HG03378 (cell line): ENCODE measurements at regions not wholly inside any gene's neighbourhood (a gene's known extent, or its start where the extent isn't known, plus 50 kb on each side); places are given as distances from the start of the nearest gene placed in this dataset.
"Not testable (repeated sequence)": the region's sequence is repeated elsewhere in the genome, so short reads cannot be mapped to it uniquely, and the experiment has no call there.

Experiments used
- ATAC-seq: cut with Tn5 transposase; IDR thresholded peaks from one replicate; pipeline ENCODE4 v1.9.1; 2021; ENCODE audit warnings: mild to moderate bottlenecking, moderate library complexity; ENCODE audit not compliant: unreplicated experiment

GRCh38 chrX:40253771-40254170 lies 156.0 kb upstream of the BCOR start:
- no peak for ATAC-seq

DNA sequence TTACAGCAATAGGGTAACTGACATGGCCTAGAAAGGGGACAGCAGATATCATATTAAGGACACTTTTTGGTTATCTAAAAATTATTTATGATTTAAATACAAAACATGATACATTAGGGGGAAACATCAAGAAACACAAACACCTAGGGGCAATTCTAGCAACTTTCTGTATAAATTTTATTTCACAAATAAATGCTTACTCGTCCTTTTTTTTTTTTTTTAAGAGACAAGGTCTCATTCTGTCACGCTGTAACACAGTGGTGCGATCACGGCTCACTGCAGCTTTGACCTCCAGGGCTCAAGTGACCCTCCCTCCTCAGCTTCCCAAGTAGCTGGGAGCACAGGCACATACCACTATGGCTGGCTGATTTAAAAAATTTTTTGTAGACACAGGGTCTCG lies 151.8 kb upstream of the BCOR start:
- ATAC-seq: no peak

DNA sequence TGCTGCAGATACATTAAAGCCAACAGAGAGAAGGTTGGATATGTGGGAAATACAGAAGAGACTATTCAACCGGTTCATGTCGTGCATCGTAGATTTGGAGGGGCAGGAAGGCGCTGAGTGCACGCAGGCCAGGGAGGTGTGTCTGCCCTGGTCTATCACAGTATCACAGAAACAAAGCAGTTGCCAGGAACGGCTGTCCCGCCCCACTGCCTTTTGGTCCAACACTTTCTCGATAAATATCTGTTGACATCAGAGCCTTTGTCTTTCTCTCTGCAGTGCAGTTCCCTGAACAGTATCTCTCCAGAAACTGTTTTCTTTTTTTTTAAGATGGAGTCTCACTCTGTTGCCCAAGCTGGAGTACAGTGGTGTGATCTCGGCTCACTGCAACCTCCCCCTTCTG lies 151.1 kb upstream of the BCOR start:
- ATAC-seq: no peak

- no peak for ATAC-seq
These were observed 150.3 kb upstream of the BCOR start for GRCh38 chrX:40247848-40248622.

- ATAC-seq: no peak
These were observed 149.6 kb upstream of the BCOR start for GRCh38 chrX:40247382-40247781.

- ATAC-seq: no peak
These were observed 147.8 kb upstream of the BCOR start for GRCh38 chrX:40245488-40246071.

DNA sequence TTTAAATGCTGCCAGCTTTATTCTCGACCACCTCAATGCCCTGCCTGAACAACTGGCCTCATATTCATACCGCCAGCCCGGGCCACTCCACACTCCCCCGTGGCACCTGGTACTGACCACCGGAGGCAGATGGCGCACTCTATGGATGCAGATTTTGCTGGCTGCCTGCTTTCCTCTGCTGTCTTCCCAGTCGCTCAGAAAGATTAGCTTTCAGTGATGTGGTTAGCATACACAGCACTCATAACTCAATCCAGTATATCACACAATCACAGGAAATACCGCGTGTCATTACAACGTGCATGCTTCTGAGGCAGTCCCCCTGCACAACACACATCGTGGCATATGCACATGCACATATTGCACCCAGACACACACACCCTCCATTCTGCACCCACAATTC lies 147.2 kb upstream of the BCOR start:
- ATAC-seq: no peak

GRCh38 chrX:40243755-40244515 lies 146.2 kb upstream of the BCOR start:
- no peak for ATAC-seq

DNA sequence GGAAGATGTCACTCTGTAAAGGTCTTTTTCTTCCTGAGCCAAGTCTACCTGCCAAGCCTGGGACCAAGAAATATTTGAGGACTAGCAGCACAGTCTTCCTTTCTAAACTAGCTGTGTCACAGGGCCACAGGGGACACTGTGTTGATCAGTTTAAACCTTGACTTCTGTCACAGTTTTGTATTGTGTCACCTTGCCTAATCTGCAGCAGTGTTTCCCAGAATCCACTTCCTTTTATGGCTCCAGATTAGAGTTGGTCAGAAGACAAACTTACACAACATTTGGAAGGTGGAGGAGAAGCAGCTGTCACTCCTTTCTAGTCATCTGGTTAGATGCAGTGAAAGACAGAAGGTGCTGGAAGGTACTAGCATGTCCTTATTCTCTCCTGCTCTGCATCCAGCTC lies 143.1 kb upstream of the BCOR start:
- no peak for ATAC-seq

GRCh38 chrX:40237731-40238178 lies 140.0 kb upstream of the BCOR start:
- ATAC-seq: no peak

DNA sequence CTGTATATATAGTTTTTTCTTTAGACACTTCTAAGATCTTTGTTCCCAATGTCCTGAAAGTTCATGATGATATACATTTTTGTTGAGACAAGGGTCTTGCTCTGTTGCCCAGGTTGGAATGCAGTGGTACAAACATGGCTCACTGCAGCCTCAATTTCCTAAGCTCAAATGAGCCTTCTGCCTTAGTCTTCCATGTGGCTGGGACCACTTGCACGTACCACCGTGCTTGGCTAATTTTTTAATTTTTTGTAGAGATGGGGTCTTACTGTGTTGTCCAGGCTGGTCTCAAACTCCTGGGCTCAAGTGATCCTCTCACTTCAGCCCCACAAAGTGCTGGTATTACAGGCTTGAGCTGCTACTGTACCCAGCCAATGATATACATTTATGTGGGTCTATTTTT lies 132.9 kb upstream of the BCOR start:
- ATAC-seq: no peak

DNA sequence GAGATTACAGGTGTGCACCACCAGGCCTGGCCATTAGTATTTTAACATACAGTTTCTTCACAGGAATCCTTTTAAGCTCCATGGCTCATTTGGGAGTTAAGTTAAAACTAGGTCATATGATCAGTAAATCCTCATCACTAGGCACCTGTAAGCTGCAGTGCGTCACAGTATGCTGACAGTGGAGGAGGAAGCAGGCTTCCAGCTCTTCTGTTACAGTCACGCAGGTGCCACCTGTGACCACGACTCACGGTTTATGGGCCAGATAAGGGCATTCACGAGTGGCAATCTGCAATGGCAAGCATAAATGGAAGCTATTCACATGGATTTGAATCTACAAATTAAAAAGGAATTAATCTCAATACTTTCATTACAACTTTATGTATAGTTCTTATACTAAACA lies 129.4 kb upstream of the BCOR start:
- no peak for ATAC-seq

- no peak for ATAC-seq
These were observed 126.9 kb upstream of the BCOR start for GRCh38 chrX:40224658-40225057.

DNA sequence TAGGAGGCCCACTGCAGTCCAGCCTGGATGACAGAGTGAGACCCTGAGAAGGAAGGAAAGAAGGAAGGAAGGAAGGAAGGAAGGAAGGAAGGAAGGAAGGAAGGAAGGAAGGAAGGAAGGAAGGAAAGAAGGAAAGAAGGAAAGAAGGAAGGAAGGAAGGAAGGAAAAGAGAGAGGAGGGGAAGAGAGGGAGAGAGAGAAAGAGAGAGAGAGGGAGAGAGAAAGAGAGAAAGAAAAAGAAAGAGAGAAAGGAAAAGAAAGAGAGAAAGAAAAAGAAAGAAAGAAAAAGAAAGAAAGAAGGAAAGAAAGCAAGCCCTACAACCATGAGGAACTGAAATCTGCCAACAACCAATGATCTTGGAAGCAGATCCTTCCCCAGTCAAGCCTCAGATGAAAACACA lies 124.9 kb upstream of the BCOR start:
- not testable (repeated sequence) for ATAC-seq

- ATAC-seq: no peak
These were observed 115.3 kb upstream of the BCOR start for GRCh38 chrX:40213092-40213491.

DNA sequence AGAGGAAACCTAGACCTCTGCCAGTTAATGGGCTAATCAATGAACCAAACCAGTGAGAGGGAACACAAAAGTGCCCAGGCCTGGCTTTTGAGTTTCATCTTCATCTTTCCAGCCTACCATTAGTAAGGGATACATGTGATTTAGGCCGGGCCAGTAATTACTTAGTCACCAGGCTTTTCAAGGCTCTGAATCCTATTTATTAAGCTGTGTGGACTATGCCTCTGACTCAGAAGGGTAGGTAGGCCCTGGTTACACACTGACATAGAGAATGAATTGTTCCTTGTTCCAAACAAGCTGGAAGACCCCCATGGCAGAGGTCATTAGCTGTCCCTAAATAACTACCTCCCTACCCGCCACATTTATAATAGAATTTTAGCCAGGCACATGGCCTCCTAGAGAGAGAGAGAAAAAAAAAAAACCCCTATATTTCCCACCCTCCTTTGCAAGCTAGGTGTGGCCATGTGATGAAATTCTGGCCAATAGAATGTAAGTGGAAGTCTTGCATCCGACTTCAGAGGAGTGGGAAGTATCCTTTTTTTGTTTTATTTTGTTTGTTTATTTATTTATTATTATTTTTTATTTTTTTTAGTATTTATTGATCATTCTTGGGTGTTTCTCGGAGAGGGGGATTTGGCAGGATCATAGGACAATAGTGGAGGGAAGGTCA lies 112.3 kb upstream of the BCOR start:
- ATAC-seq: no peak

DNA sequence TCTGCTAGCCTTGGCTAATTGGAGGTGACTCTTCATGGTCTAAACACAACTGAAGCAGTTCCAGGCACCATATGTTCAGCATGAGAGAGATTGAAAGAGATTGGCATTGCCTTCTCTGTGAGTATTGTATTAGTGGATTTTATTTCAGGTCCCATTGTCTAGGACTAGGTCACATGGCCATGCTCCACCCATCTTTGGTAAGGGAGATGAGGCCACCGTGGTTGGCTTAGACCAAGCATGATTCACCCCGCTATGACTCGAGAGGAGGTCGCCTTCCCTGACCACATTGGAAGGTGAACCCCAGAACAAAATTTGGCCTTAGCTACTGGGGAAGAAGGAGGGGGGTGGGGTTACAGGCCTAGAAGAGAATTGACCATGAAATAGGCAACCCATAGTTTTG lies 109.9 kb upstream of the BCOR start:
- ATAC-seq: no peak

GRCh38 chrX:40205471-40205870 lies 107.7 kb upstream of the BCOR start:
- ATAC-seq: no peak

GRCh38 chrX:40202456-40202855 lies 104.7 kb upstream of the BCOR start:
- ATAC-seq: no peak

- peak; percentile 87 for ATAC-seq
These were observed 103.6 kb upstream of the BCOR start for GRCh38 chrX:40201329-40201885.

DNA sequence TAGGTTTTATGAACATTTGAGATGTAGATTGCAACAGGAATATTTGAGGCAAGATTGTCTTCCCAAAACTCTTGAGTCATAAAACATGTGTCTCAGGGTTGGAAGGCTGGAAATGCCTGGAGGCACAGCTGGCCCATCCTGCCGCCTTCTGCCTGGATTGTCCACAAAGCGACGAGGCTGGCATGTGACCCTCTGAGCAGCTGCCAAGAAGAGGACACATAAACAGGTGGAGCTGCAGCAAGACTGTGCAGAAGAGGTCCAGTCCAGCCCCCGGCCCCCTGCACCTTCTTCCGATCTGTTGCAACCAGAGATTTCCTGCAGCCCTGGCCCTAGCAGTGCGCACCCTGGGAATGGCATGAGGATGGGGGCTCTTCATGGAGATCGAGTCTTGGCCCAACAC lies 101.9 kb upstream of the BCOR start:
- ATAC-seq: no peak
